HG03378 (cell line): ENCODE measurements at regions not wholly inside any gene's neighbourhood (a gene's known extent, or its start where the extent isn't known, plus 50 kb on each side); places are given as distances from the start of the nearest gene placed in this dataset.

ENCODE experiments used
- ATAC-seq: cut with Tn5 transposase; IDR thresholded peaks from one replicate; pipeline ENCODE4 v1.9.1; 2021; ENCODE audit warnings: mild to moderate bottlenecking, moderate library complexity; ENCODE audit not compliant: unreplicated experiment

DNA sequence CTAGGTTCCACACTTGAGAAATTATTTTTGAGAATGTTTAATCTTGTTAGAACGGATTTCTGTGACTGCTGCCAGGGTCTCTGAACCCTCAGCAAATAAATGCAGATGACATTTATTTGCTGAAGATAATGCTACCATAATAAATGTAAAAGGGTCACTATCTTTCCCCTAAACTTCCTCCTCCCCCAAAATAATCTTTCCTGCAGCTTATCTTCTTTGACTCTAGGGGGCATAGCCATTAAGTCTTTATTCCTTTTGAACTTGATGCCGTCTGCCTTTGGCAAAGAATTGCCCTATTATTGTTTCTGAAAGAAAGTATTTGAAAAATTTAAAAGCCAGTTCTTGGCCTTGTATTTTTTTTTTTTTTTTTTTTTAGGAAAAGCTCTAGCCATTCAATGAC is 63.6 kb upstream of the ACSL3 start:
- ATAC-seq = peak; percentile 54

DNA sequence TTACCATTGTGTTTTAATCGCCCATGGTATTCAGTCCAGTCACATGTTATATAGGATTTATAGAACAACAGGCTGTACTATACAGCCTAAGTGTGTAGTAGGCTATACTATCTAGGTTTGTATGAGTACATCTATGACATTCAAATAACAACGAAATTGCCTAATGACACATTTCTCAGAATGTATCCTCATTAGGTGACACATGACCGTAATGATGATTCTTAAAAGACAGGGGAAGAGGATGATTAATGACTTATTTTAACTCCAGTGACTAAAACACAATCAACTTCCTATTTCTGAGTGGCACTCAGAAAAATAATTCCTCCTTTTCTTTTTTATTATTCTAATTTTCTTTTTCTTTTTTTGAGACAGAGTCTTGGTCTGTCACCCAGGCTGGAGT is 63.0 kb upstream of the ACSL3 start:
- ATAC-seq = no peak

DNA sequence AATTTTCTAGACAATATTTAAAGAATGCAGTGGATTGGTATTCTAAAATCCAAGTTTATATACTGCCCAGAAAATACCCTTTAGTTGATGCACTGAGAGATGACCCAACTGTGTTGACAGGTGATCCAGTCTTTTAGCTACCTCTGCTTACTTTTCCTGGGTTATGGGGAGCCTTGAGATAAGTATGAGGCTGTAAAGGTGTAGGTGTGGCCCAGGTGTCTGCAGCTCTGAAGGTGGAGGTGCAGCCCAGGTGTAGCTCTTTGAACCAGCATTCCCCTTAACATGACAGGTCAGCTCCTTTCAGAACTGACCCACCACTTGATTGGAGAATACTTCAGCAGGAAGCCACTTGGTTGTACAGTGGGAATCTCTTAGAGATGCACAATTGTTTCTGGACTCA is 62.3 kb upstream of the ACSL3 start:
- no peak for ATAC-seq

DNA sequence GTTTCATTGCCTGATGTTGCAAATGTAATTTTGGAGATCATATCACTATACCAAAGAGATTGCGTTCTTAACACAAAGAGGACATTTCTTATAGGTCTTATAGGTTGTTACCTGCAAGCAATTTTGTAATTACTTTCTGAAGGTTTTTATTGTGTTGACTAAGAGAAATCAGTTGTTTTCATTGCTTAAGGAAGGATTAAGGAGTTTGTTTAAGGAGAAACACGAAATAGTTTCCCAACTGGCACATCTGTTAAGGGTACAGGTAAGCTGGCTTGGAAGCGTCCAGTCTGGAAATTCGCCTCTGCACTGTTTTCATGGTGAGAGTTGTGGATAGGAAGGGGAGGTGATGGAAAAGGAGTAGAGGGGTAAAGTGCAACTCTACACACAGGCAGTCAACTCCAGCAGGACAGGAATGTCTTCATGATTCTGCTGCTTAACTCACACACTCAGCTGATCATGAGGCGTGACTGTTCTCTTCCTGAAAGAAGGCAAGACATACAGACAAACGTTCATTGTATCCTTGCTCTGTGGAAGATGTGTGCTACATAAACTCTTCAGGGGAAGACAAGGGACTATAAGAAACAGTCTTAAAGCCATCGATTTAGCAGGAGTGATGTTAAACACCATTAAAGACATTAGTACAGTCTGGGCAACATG is 61.4 kb upstream of the ACSL3 start:
- no peak for ATAC-seq

DNA sequence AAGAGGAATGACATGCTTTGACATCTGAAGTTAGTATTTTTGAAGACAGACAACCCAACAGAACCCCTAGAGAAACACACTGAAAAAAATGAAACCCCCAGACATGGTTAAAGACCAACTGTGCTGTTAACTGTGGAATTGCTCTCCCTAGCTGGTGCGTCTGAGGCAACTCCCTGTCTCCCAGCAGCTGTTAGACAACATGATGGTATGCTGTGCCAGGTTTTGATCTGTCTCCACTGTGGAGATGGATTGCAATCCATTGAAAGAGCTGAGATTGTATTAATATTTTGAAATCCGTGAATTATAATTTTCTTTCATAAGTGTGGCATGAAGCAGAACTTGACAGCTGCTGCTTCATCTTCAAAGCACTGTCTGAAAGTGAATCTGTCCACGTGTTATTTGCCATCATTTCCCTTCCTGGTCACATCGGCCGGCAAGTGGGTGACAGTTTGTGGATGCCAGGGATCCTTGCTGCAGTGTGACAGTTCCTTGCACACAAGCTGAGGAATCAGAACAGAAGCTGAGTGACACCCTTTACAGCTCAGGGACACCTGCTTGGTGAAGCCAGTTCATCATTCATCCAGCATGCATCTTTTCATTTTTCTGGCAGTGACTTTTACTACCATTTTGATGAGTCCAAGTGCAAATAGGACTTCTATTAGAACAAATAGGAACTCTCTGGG is 58.2 kb upstream of the ACSL3 start:
- ATAC-seq = no peak

DNA sequence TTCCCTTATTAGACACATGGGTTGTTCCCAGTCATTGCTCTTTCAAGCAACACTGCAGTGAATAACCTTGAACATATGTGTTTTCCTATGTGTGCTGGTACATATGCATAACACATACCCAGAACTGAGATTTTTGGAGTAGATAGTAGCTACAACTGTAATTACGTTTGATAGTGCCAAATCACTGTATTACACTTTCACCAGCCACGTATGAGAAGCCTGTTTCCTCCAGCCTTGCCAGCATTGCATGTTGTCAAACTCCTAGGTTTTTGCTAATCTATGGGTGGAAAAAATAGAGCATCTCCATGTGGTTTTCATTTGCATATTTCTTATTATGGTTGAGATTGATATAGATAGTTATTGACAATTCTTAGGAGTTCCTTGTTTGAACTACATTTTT is 56.5 kb upstream of the ACSL3 start:
- no peak for ATAC-seq

DNA sequence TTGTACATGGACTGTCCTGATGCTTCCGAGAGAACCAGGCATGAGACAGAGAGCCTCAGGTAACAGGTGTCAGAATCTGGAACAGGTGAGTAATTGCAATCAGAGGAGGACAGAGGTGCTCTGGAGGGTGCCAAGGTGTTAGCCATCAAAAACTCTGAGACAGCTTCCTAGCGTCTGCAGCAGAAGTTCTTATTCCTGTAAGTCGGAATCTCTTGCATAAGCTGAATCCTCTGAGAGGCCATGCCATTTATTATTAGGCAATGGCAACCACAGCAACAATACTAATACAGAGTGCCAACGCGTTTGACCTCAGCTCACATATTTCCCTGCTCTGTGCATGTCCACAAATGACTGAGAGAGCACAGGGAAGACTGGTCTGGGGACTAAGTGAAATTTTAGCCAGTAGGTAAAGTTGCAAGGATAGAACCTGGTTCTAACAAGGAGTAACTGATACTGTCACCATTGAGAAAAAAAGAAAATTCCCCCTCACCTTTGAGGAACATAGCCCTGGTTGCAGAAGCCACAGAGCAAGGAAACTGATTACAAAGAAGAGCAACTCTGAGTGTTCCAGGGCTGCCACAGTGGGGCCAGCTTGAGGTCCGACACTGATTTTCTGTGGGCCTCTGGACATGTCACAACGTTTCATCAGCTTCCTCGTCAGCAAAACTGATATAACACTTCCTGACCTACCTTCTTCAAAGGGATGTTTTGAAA is 55.1 kb upstream of the ACSL3 start:
- ATAC-seq = no peak

DNA sequence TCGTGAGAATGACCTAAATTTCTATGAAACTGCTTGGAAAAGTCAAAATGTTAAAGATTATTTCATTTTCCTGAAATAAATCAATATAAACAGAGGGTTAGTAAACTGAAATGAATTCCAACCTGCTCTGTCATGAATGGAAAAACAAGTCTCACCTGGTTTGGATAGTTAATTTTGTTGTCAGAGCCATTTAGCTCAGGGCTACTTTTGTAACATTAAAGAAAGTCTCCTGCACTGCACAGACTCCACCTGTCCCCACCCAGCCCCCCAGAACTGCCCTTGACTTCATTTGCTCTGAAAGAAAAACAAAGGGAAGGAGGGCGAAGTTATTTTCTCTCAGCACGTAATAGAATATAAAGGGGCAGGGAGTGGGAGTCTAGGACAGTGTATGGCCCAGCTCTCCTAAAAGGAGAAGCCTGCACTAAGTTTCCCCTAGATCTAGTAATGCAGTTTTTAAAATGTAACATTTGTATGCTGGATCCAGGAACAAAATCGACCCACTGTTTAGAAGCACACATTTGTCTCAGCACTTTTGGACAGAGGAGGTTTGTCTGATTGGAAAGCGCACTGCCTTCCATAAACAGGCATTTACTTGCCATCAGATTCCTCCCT is 54.2 kb upstream of the ACSL3 start:
- ATAC-seq = no peak

DNA sequence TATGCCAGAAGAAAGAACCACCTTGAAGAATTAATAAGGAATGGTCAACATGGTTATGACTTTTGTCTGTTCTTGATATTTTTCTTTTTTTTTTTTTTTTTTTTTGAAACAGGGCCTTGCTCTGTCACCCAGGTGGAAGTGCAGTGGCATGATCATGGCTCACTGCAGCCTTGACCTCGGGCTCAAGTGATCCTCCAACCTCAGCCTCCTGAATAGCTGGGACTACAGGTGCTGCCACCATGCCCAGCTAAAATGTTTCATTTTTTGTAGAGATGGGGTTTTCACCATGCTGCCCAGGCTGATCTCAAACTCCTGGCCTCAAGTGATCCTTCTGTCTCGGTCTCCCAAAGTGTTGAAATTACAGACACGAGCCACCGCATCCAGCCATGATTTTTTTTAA is 53.4 kb upstream of the ACSL3 start:
- ATAC-seq = no peak

DNA sequence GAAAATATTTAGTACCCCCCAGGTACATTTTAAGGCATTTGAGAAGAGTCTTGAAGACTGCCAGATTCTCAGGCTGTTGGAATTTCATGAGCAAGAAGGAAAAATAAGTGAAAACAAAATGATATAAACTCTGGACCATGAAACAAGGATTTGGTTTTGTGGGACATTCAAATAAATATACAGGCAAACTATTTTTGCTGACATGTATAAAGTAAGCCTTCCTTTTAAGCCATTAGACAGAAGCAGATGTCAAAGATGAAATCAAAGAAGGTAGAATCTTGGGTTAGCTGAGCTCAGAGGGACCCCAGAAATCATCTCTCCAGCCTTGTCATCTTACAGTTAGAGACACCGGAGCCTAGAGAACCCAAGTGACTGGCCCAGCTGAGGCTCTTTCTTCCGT is 51.3 kb upstream of the ACSL3 start:
- no peak for ATAC-seq

DNA sequence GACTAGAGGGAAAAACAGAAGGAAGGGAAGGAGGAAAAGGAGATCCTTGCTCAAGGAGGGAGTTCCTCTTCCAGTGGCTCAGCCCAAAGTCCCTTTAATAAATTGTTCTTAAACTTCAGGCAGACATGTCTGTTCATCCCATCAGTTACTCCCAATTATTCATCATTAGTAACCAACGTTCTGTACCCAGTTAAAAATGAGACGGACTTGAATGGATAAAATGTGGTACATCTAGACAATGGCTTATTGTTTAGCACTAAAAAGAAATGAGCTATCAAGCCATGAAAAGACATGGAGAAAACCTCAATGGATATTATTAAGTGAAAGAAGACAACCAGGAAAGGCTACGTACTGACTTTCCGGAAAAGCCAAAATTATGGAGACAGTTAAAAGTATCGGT is 50.8 kb upstream of the ACSL3 start:
- no peak for ATAC-seq
